Karpas-422 (cell line): ENCODE measurements at regions not wholly inside any gene's neighbourhood (a gene's known extent, or its start where the extent isn't known, plus 50 kb on each side); places are given as distances from the start of the nearest gene placed in this dataset.

Experiments
- DNase-seq: peaks from one replicate; pipeline ENCODE4 v3.0.0-alpha.2; 2015
- H2AFZ ChIP-seq: fragments of 200-600 bp; sonication (generic); 2 replicates; pipeline ENCODE4 v1.6.1; 2014; ENCODE audit warnings: antibody characterized with exemption, low read length, mixed read lengths
- H3K27ac ChIP-seq: fragments of 200-600 bp; sonication (generic); 2 replicates; pipeline ENCODE4 v1.5.1; 2014; ENCODE audit warnings: mild to moderate bottlenecking, low read length, moderate library complexity
- H3K27me3 ChIP-seq: fragments of 200-600 bp; sonication (generic); 2 replicates; pipeline ENCODE4 v1.6.1; 2014; ENCODE audit warnings: low read length, mixed read lengths
- H3K36me3 ChIP-seq: fragments of 200-600 bp; sonication (generic); 2 replicates; pipeline ENCODE4 v1.6.1; 2014; ENCODE audit warnings: low read length, mixed read lengths; ENCODE audit not compliant: insufficient read depth
- H3K4me1 ChIP-seq: fragments of 200-600 bp; sonication (generic); 2 replicates; pipeline ENCODE4 v1.6.1; 2014; ENCODE audit warnings: mild to moderate bottlenecking, low read length, mixed read lengths
- H3K4me2 ChIP-seq: fragments of 200-600 bp; sonication (generic); 2 replicates; pipeline ENCODE4 v1.6.1; 2014; ENCODE audit warnings: low read length, low read depth, mild to moderate bottlenecking; ENCODE audit not compliant: poor library complexity, severe bottlenecking
- H3K4me3 ChIP-seq: fragments of 200-600 bp; sonication (generic); 2 replicates; pipeline ENCODE4 v1.5.1; 2014; ENCODE audit warnings: mild to moderate bottlenecking, antibody characterized with exemption, low read length, mixed read lengths
- H3K79me2 ChIP-seq: fragments of 200-600 bp; sonication (generic); 2 replicates; pipeline ENCODE4 v1.6.1; 2014; ENCODE audit warnings: mild to moderate bottlenecking, low read length, mixed read lengths
- H3K9ac ChIP-seq: fragments of 200-600 bp; sonication (generic); 2 replicates; pipeline ENCODE4 v1.6.0; 2014; ENCODE audit warnings: low read length
- H3K9me2 ChIP-seq: fragments of 200-600 bp; sonication (generic), shearing (Covaris generic); replicated peaks from 2 replicates; pipeline ENCODE4 v1.6.0; 2014; ENCODE audit warnings: mild to moderate bottlenecking, low read length, moderate library complexity; ENCODE audit not compliant: insufficient read depth
- H3K9me3 ChIP-seq: fragments of 300-700, 200-600 bp; sonication (generic); 2 replicates; pipeline ENCODE4 v1.6.1; 2014; ENCODE audit warnings: low read length, mixed read lengths
- H4K20me1 ChIP-seq: fragments of 200-600 bp; sonication (generic); 2 replicates; pipeline ENCODE4 v1.6.1; 2014; ENCODE audit warnings: mild to moderate bottlenecking, antibody characterized with exemption, low read length, low read depth; ENCODE audit not compliant: insufficient read depth

DNA sequence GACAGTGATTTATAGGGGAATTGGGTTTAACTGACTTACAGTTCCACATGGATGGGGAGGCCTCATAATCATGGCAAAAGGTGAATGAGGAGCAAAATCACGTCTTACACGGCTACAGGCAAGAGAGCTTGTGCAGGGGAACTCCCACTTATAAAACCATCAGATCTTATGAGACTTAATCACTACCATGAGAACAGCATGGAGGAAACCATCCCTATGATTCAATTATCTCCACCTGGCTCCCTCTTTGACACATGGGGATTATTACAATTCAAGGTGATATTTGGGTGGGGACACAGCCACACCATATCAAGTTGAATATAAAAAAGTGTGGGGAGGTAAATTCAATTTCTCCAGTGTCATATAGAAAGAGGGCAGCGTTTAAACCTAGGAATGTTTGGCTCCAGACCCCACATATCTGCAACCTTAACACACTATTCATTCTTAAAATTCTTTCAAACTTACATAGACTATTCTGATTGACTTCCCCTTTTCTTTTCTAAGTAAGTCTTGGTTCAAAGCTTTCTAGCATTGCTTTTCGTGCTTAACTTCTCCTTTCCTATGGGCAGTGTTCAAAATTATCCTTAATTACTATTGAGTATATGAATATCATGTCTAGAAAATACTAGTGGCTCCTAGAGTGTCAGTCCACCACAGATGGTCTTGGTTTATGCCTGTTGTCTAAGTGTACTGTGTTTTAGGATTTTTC, 446.7 kb upstream of the GBE1 start:
- no peak overlapping the region for H3K9ac ChIP-seq
- H3K27me3 ChIP-seq = no peaks in the 10 kb centered on the region
- no peaks in the 10 kb centered on the region for H3K36me3 ChIP-seq
- no peak overlapping the region for H3K27ac ChIP-seq
- no peak overlapping the region for H2AFZ ChIP-seq
- H3K4me2 ChIP-seq = no peak overlapping the region
- no peaks in the 10 kb centered on the region for H3K79me2 ChIP-seq
- H3K9me2 ChIP-seq = no peaks in the 10 kb centered on the region
- 0 out of 2 replicates have a peak, but pooled peaks cover 3% of the 10 kb centered on the region for H3K9me3 ChIP-seq
- H3K4me3 ChIP-seq = no peak overlapping the region
- no peaks in the 10 kb centered on the region for H4K20me1 ChIP-seq
- no peaks in the 10 kb centered on the region for H3K4me1 ChIP-seq
- no peak for DNase-seq

DNA sequence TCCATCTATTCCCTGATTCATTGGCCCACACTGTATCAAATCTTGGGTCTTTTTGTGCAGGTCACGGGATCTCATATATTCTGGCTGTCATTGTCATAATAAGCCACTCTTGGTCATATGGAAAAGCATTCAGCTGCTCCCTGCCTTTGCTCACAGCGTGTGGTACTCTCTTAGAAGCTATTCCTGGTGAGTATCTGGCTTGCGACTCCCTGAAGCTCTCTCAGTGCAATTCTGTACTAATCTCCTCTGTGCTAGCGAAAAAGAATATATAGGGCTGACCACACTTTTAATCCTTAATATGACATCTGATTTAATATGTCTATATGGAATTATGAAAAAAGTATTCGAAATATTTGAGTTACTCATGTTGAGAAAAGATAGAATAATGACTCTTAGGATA, 440.8 kb upstream of the GBE1 start:
- H3K4me3 ChIP-seq = no peak overlapping the region
- no peak for DNase-seq
- H3K27me3 ChIP-seq = no peaks in the 10 kb centered on the region
- no peaks in the 10 kb centered on the region for H3K9me3 ChIP-seq
- no peaks in the 10 kb centered on the region for H3K79me2 ChIP-seq
- H3K9me2 ChIP-seq = no peaks in the 10 kb centered on the region
- H3K4me2 ChIP-seq = no peak overlapping the region
- no peaks in the 10 kb centered on the region for H4K20me1 ChIP-seq
- H3K27ac ChIP-seq = no peak overlapping the region
- H3K36me3 ChIP-seq = no peaks in the 10 kb centered on the region
- no peak overlapping the region for H2AFZ ChIP-seq
- H3K9ac ChIP-seq = no peak overlapping the region
- H3K4me1 ChIP-seq = no peaks in the 10 kb centered on the region

DNA sequence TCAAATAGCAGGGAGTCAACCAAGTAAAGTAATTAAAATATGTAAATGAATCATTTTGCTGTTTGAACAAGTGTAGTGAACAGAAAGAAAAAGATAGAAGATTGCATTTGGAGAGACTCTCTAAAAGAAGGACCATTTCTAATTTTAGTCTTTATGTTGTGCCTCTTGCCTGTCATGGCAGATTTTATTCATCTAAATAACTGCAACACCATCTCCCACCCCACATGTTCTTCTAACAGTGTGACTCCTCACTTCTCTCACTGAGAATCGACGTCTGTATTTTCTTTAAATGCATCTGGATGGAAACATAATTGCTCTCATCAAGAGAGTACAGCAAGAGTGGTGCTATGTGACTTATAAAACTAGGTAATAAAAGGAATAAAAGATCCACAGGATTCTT, 439.9 kb upstream of the GBE1 start:
- H3K9me3 ChIP-seq = no peaks in the 10 kb centered on the region
- H4K20me1 ChIP-seq = no peaks in the 10 kb centered on the region
- no peak overlapping the region for H3K4me2 ChIP-seq
- no peaks in the 10 kb centered on the region for H3K9me2 ChIP-seq
- H3K4me3 ChIP-seq = no peak overlapping the region
- H2AFZ ChIP-seq = no peak overlapping the region
- DNase-seq = no peak
- no peaks in the 10 kb centered on the region for H3K79me2 ChIP-seq
- no peaks in the 10 kb centered on the region for H3K36me3 ChIP-seq
- H3K27ac ChIP-seq = no peak overlapping the region
- H3K27me3 ChIP-seq = no peaks in the 10 kb centered on the region
- no peak overlapping the region for H3K9ac ChIP-seq
- H3K4me1 ChIP-seq = no peaks in the 10 kb centered on the region

DNA sequence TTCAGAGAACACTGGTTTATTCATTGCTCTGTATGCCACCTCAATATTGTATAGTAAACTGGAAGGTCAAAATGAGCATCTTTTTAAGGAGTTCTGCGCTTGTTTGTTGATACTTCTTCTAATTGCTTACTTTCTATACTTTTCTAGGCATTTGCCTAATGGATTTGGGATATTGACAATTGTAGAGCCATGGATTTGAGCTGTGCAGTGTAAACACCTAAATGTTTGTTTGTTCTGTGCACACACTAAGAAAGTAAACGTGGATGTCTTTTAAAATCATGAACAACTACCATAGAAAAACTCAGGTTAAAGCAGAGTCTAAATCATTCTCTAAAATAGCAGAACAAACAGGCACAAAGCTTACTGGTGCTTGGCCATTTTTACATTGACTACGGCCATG, 436.6 kb upstream of the GBE1 start:
- Histone ChIP-seq H3K9me3 (no peaks in the 10 kb centered on the region), H3K27me3 (no peaks in the 10 kb centered on the region), H3K4me3 (no peak overlapping the region), H3K27ac (no peak overlapping the region), H3K9ac (no peak overlapping the region), H4K20me1 (no peaks in the 10 kb centered on the region), H3K36me3 (no peaks in the 10 kb centered on the region), H3K79me2 (no peaks in the 10 kb centered on the region), H3K4me1 (no peaks in the 10 kb centered on the region), H2AFZ (no peak overlapping the region), H3K9me2 (no peaks in the 10 kb centered on the region), H3K4me2 (no peak overlapping the region)
- no peak for DNase-seq

DNA sequence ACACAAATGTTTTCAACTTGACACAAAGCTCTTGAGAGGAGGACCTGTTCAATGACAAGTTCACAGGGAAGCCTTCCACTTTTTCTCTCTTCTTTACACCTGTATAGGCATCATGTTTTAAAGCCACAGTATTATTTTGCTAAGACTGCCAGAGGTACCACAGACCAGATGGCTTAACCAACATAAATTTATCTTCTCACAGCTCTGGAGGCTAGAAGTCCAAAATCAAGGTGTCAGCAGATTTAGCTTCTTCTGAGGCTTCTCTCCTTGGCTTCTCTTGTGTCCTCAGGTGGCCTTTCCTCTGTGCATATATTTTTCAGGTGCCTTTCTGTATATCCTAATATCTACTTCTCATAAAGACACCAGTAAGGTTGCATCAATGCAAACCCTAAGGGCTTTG, 435.2 kb upstream of the GBE1 start:
- no peaks in the 10 kb centered on the region for H3K4me1 ChIP-seq
- no peaks in the 10 kb centered on the region for H4K20me1 ChIP-seq
- no peak overlapping the region for H2AFZ ChIP-seq
- DNase-seq = no peak
- H3K9me3 ChIP-seq = no peaks in the 10 kb centered on the region
- H3K4me3 ChIP-seq = no peak overlapping the region
- H3K27me3 ChIP-seq = no peaks in the 10 kb centered on the region
- H3K79me2 ChIP-seq = no peaks in the 10 kb centered on the region
- H3K4me2 ChIP-seq = no peak overlapping the region
- no peak overlapping the region for H3K9ac ChIP-seq
- H3K36me3 ChIP-seq = no peaks in the 10 kb centered on the region
- H3K9me2 ChIP-seq = no peaks in the 10 kb centered on the region
- no peak overlapping the region for H3K27ac ChIP-seq

DNA sequence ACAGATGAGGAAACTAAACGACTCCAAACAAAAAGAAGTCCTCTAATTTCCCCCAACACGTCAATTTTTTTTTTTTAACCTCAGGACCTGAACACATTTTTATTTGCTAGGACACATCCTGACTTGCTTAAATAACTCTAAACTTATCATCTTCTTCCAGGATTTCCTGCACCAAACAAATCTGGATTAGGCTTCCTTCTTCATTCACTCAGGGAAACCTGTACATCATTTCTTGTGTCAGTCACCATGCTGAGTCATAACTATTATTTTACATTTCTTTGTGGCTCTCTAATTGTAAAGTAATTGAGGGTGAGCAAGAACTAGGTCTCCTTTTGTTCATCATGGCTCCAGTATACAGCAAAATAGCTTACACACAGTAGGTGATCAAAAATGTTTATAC, 433.4 kb upstream of the GBE1 start:
- Histone ChIP-seq H4K20me1 (no peaks in the 10 kb centered on the region), H3K4me3 (no peak overlapping the region), H3K27me3 (no peaks in the 10 kb centered on the region), H3K27ac (no peak overlapping the region), H3K4me2 (no peak overlapping the region), H3K9me3 (no peaks in the 10 kb centered on the region), H3K4me1 (no peaks in the 10 kb centered on the region), H3K9me2 (no peaks in the 10 kb centered on the region), H3K9ac (no peak overlapping the region), H3K36me3 (no peaks in the 10 kb centered on the region), H3K79me2 (no peaks in the 10 kb centered on the region), H2AFZ (no peak overlapping the region)
- DNase-seq = no peak

DNA sequence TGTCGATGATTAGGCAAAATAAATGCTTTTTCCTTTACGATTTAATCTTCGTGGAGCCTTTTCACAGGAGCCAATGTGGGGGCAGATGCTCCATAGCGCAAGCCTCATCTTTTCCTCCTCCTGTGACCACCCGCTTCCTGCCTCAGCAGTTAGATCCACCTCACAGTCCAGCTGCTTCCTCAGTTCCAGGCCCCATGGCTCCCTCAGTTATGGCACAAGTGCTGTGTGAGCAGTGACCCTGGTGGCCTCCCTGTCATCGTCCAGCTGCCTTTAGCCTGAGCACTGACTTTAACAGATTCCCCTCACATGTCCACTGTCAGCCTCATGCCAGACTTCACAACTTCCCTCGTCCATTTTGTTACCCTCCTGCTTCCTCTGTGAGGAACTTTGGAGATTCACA, 424.6 kb upstream of the GBE1 start:
- Histone ChIP-seq H3K9me2 (no peaks in the 10 kb centered on the region), H2AFZ (no peak overlapping the region), H3K4me3 (no peak overlapping the region), H3K4me1 (no peaks in the 10 kb centered on the region), H3K79me2 (no peaks in the 10 kb centered on the region), H3K9ac (no peak overlapping the region), H3K36me3 (no peaks in the 10 kb centered on the region), H3K27ac (no peak overlapping the region), H3K4me2 (no peak overlapping the region), H3K9me3 (no peaks in the 10 kb centered on the region), H4K20me1 (no peaks in the 10 kb centered on the region), H3K27me3 (no peaks in the 10 kb centered on the region)
- DNase-seq = no peak

DNA sequence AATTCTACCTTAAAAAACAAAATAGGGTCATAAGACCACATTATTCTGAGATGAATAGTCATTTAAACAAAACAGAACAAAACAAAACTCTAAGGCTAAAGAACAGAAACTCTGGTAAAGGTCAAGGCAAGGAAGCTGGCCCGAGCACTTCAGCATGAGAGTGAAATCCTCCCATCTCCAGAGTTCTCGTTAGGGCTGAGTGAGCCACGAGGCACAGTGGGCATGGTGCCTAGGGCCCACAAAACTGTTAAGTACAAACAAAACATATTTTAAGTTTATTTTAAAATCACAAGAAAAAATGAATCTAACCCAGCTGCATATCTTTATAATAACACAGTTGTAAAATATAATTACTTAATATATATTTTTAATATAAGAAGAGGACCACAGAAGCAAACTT, 417.8 kb upstream of the GBE1 start:
- no peaks in the 10 kb centered on the region for H3K4me1 ChIP-seq
- no peaks in the 10 kb centered on the region; the same call in 1 of the 2 replicates for H3K9me2 ChIP-seq
- H3K4me2 ChIP-seq = no peak overlapping the region
- H3K27ac ChIP-seq = no peak overlapping the region
- H3K9ac ChIP-seq = no peak overlapping the region
- H3K27me3 ChIP-seq = no peaks in the 10 kb centered on the region
- no peaks in the 10 kb centered on the region for H4K20me1 ChIP-seq
- H3K4me3 ChIP-seq = no peak overlapping the region
- no peaks in the 10 kb centered on the region for H3K79me2 ChIP-seq
- no peaks in the 10 kb centered on the region for H3K9me3 ChIP-seq
- H2AFZ ChIP-seq = no peak overlapping the region
- DNase-seq = no peak
- no peaks in the 10 kb centered on the region for H3K36me3 ChIP-seq
